ENCODE measurements at regions not wholly inside any gene's neighbourhood (a gene's known extent, or its start where the extent isn't known, plus 50 kb on each side); places are given as distances from the start of the nearest gene placed in this dataset.

DNA sequence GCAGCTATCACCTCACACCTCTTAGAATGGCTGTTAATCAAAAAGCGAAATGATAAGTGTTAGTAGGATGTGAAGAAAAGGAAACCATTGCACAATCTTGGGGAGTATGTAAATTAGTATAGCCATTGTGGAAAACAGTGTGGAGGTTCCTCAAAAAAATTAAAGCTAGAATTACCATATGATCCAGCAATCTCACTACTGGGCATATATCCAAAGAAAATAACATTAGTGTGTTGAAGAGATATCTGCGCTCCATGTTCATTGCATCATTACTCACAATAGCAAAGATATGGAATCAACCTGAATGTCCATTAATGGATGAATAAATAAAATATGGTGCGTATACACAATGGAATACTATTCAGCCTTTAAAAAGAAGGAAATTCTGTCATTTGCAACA, 68.9 kb downstream of the SNRPE start:
- TF ChIP-seq, protein P1, sequence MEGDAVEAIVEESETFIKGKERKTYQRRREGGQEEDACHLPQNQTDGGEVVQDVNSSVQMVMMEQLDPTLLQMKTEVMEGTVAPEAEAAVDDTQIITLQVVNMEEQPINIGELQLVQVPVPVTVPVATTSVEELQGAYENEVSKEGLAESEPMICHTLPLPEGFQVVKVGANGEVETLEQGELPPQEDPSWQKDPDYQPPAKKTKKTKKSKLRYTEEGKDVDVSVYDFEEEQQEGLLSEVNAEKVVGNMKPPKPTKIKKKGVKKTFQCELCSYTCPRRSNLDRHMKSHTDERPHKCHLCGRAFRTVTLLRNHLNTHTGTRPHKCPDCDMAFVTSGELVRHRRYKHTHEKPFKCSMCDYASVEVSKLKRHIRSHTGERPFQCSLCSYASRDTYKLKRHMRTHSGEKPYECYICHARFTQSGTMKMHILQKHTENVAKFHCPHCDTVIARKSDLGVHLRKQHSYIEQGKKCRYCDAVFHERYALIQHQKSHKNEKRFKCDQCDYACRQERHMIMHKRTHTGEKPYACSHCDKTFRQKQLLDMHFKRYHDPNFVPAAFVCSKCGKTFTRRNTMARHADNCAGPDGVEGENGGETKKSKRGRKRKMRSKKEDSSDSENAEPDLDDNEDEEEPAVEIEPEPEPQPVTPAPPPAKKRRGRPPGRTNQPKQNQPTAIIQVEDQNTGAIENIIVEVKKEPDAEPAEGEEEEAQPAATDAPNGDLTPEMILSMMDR (IDR thresholded peaks at IDR 0.05): no peak
- no peak for TF ChIP-seq POLR2A (IDR thresholded peaks at IDR 0.05)
